Smooth muscle cell (in vitro differentiated cells): ENCODE measurements at regions not wholly inside any gene's neighbourhood (a gene's known extent, or its start where the extent isn't known, plus 50 kb on each side); places are given as distances from the start of the nearest gene placed in this dataset.

Experiments used
- DNase-seq: peaks from one replicate; lab custom pipeline; 2025; ENCODE audit not compliant: unreplicated experiment; lab: John Stamatoyannopoulos, UW
- H2AFZ ChIP-seq: fragments of 200-600 bp; sonication (generic); 2 replicates; pipeline ENCODE4 v1.6.0; 2016; ENCODE audit warnings: antibody characterized with exemption, low read depth, mild to moderate bottlenecking
- H3F3A ChIP-seq: fragments of 200-600 bp; sonication (generic); 2 replicates; pipeline ENCODE4 v1.6.0; 2017; ENCODE audit warnings: antibody characterized with exemption, low read depth
- H3K27ac ChIP-seq: fragments of 200-600 bp; sonication (generic); 2 replicates; pipeline ENCODE4 v1.5.1; 2016; ENCODE audit warnings: low read depth, mild to moderate bottlenecking
- H3K27me3 ChIP-seq: fragments of 200-600 bp; sonication (generic); 2 replicates; pipeline ENCODE4 v1.6.1; 2016; ENCODE audit warnings: low read depth, mild to moderate bottlenecking
- H3K36me3 ChIP-seq: fragments of 200-600 bp; sonication (generic); 2 replicates; pipeline ENCODE4 v1.5.1; 2016; ENCODE audit warnings: low read depth
- H3K4me1 ChIP-seq: fragments of 200-600 bp; sonication (generic); 2 replicates; pipeline ENCODE4 v1.5.1; 2016; ENCODE audit warnings: low read depth
- H3K4me2 ChIP-seq: fragments of 200-600 bp; sonication (generic); 2 replicates; pipeline ENCODE4 v1.6.0; 2016; ENCODE audit warnings: mild to moderate bottlenecking
- H3K4me3 ChIP-seq: fragments of 200-600 bp; sonication (generic); 2 replicates; pipeline ENCODE4 v1.5.1; 2016; ENCODE audit warnings: mild to moderate bottlenecking
- H3K79me2 ChIP-seq: fragments of 200-600 bp; sonication (generic); 2 replicates; pipeline ENCODE4 v1.6.0; 2016; ENCODE audit warnings: low read depth, mild to moderate bottlenecking
- H3K9ac ChIP-seq: fragments of 200-600 bp; sonication (generic); 2 replicates; pipeline ENCODE4 v1.6.0; 2016; ENCODE audit warnings: low read depth
- H3K9me3 ChIP-seq: fragments of 200-600 bp; sonication (generic); replicated peaks from 2 replicates; pipeline ENCODE4 v1.5.1; 2016; ENCODE audit warnings: low read depth
- H4K20me1 ChIP-seq: fragments of 200-600 bp; sonication (generic); 2 replicates; pipeline ENCODE4 v1.6.0; 2016; ENCODE audit warnings: low read depth
- CTCF ChIP-seq: fragments of 200-600 bp; sonication (generic); IDR thresholded peaks from 2 replicates; pipeline ENCODE4 v1.5.1; 2017; ENCODE audit warnings: borderline replicate concordance, mild to moderate bottlenecking, antibody characterized with exemption; ENCODE audit not compliant: insufficient read depth, poor library complexity, severe bottlenecking
- WGBS: methylation state at CpG from one replicate; pipeline ENCODE4 v1.1.7; 2016; ENCODE audit warnings: low lambda C conversion rate; 5-methylcytosine and 5-hydroxymethylcytosine counted together

GRCh38 chr1:64393790-64394189, 76.1 kb upstream of the CACHD1 start:
- Histone ChIP-seq H3K4me2 (no peak overlapping the region), H2AFZ (no peak overlapping the region), H3K9me3 (no peaks in the 10 kb centered on the region), H4K20me1 (no peaks in the 10 kb centered on the region), H3K36me3 (no peaks in the 10 kb centered on the region), H3K4me3 (no peak overlapping the region), H3K27me3 (no peaks in the 10 kb centered on the region), H3K79me2 (no peaks in the 10 kb centered on the region), H3K4me1 (peaks cover 3% of the 10 kb centered on the region), H3K9ac (no peak overlapping the region), H3K27ac (no peak overlapping the region), H3F3A (no peaks in the 10 kb centered on the region)
- 86% methylated on average over 2 of the region's 2 CpGs for WGBS
- no peak for TF ChIP-seq CTCF
- no peak for DNase-seq

- H4K20me1 ChIP-seq = no peaks in the 10 kb centered on the region
- peaks cover 3% of the 10 kb centered on the region for H3K4me1 ChIP-seq
- H2AFZ ChIP-seq = no peak overlapping the region
- H3K36me3 ChIP-seq = no peaks in the 10 kb centered on the region
- no peaks in the 10 kb centered on the region for H3K27me3 ChIP-seq
- H3K27ac ChIP-seq = no peak overlapping the region
- 75% methylated on average over 4 of the region's 4 CpGs for WGBS
- no peak overlapping the region for H3K9ac ChIP-seq
- H3F3A ChIP-seq = no peaks in the 10 kb centered on the region
- DNase-seq = no peak
- H3K9me3 ChIP-seq = no peaks in the 10 kb centered on the region
- H3K79me2 ChIP-seq = no peaks in the 10 kb centered on the region
- no peak overlapping the region for H3K4me3 ChIP-seq
- no peak overlapping the region for H3K4me2 ChIP-seq
- no peak for TF ChIP-seq CTCF
These were observed 73.1 kb upstream of the CACHD1 start for GRCh38 chr1:64396817-64397216.

GRCh38 chr1:64397541-64397940, 72.4 kb upstream of the CACHD1 start:
- H4K20me1 ChIP-seq = no peaks in the 10 kb centered on the region
- H3K4me1 ChIP-seq = no peaks in the 10 kb centered on the region
- no peaks in the 10 kb centered on the region for H3K79me2 ChIP-seq
- no peaks in the 10 kb centered on the region for H3K9me3 ChIP-seq
- H3F3A ChIP-seq = no peaks in the 10 kb centered on the region
- no peak overlapping the region for H2AFZ ChIP-seq
- no peaks in the 10 kb centered on the region for H3K27me3 ChIP-seq
- no peak for TF ChIP-seq CTCF
- no peak overlapping the region for H3K9ac ChIP-seq
- H3K36me3 ChIP-seq = no peaks in the 10 kb centered on the region
- no peak overlapping the region for H3K27ac ChIP-seq
- DNase-seq = no peak
- 88% methylated on average over 2 of the region's 2 CpGs for WGBS
- H3K4me3 ChIP-seq = no peak overlapping the region
- no peak overlapping the region for H3K4me2 ChIP-seq

- WGBS = 88% methylated on average over 5 of the region's 5 CpGs
- Histone ChIP-seq H3K79me2 (no peaks in the 10 kb centered on the region), H3K4me1 (no peaks in the 10 kb centered on the region), H3F3A (no peaks in the 10 kb centered on the region), H3K27me3 (no peaks in the 10 kb centered on the region), H3K9me3 (no peaks in the 10 kb centered on the region), H2AFZ (no peak overlapping the region), H3K9ac (no peak overlapping the region), H3K27ac (no peak overlapping the region), H4K20me1 (no peaks in the 10 kb centered on the region), H3K36me3 (no peaks in the 10 kb centered on the region), H3K4me2 (no peak overlapping the region), H3K4me3 (no peak overlapping the region)
- no peak for DNase-seq
- TF ChIP-seq CTCF = no peak
These were observed 71.0 kb upstream of the CACHD1 start for GRCh38 chr1:64398936-64399335.
